WTC11 (cell line): ENCODE measurements at regions not wholly inside any gene's neighbourhood (a gene's known extent, or its start where the extent isn't known, plus 50 kb on each side); places are given as distances from the start of the nearest gene placed in this dataset.

ENCODE experiments used
- ATAC-seq: fragments of 200-7000 bp; cut with Tn5 transposase; 2 replicates; pipeline ENCODE4 v1.10.0; 2021; ENCODE audit warnings: mild to moderate bottlenecking, moderate library complexity
- CTCF ChIA-PET: fragments of 300-600 bp; sonication (Branson Sonifier 250); formaldehyde crosslinking; loops from one replicate; lab custom pipeline; 2021; ENCODE audit warnings: antibody characterized with exemption; lab: Charles Lee
- POLR2A ChIA-PET: fragments of 350-600 bp; sonication (Branson Sonifier 250); formaldehyde crosslinking; loops from one replicate; lab custom pipeline; 2021; ENCODE audit warnings: antibody characterized with exemption; lab: Charles Lee
- DNase-seq: peaks from one replicate; pipeline ENCODE4 v3.0.0; 2021; ENCODE audit warnings: low spot score
- H3K27ac Mint-ChIP-seq: 2 replicates; pipeline ENCODE4 v1.8.0; 2021; ENCODE audit warnings: mixed read lengths
- H3K27me3 Mint-ChIP-seq: 2 replicates; pipeline ENCODE4 v1.8.0; 2021; ENCODE audit warnings: low read depth, mild to moderate bottlenecking, moderate library complexity, mixed read lengths
- H3K36me3 Mint-ChIP-seq: 2 replicates; pipeline ENCODE4 v1.8.0; 2021; ENCODE audit warnings: mixed read lengths
- H3K4me1 Mint-ChIP-seq: 2 replicates; pipeline ENCODE4 v1.8.0; 2022; ENCODE audit warnings: mixed read lengths
- H3K4me3 Mint-ChIP-seq: 2 replicates; pipeline ENCODE4 v1.8.0; 2021; ENCODE audit warnings: mild to moderate bottlenecking, moderate library complexity, mixed read lengths
- H3K9me3 Mint-ChIP-seq: 2 replicates; pipeline ENCODE4 v1.8.0; 2021; ENCODE audit warnings: mixed read lengths
- ATF1 ChIP-seq: sonication (generic); formaldehyde crosslinking; IDR thresholded peaks from 2 replicates; pipeline ENCODE4 v1.8.1; 2023; ENCODE audit warnings: mild to moderate bottlenecking, moderate library complexity, missing genetic modification reagents
- E2F1 ChIP-seq: sonication (generic); formaldehyde crosslinking; IDR thresholded peaks from 2 replicates; pipeline ENCODE4 v1.8.0; 2022; ENCODE audit warnings: mild to moderate bottlenecking, missing genetic modification reagents
- GRHL2 ChIP-seq: fragments of 250-450 bp; sonication (Bioruptor Pico); IDR thresholded peaks from 2 replicates; pipeline ENCODE4 v1.8.0; 2022; ENCODE audit warnings: mild to moderate bottlenecking, moderate library complexity; ENCODE audit not compliant: insufficient replicate concordance, severe bottlenecking
- HMGA2 ChIP-seq: fragments of 250-450 bp; sonication (Bioruptor Pico); IDR thresholded peaks from 2 replicates; pipeline ENCODE4 v1.4.0; 2021; ENCODE audit warnings: mild to moderate bottlenecking, moderate library complexity
- IRF2 ChIP-seq: sonication (generic); formaldehyde crosslinking; IDR thresholded peaks from 2 replicates; pipeline ENCODE4 v1.8.0; 2022; ENCODE audit warnings: low read depth, missing genetic modification reagents, borderline replicate concordance
- MXD4 ChIP-seq: fragments of 250-450 bp; sonication (Bioruptor Pico); IDR thresholded peaks from 2 replicates; pipeline ENCODE4 v1.8.0; 2021; ENCODE audit warnings: mild to moderate bottlenecking, moderate library complexity, borderline replicate concordance
- NFE2L1 ChIP-seq: sonication (generic); formaldehyde crosslinking; IDR thresholded peaks from 2 replicates; pipeline ENCODE4 v1.8.1; 2023; ENCODE audit warnings: missing genetic modification reagents
- OVOL2 ChIP-seq: fragments of 250-450 bp; sonication (Bioruptor Pico); IDR thresholded peaks from 2 replicates; pipeline ENCODE4 v1.9.0; 2021; ENCODE audit warnings: mild to moderate bottlenecking, borderline replicate concordance
- SMAD3 ChIP-seq: sonication (generic); formaldehyde crosslinking; IDR thresholded peaks from 2 replicates; pipeline ENCODE4 v1.8.0; 2022; ENCODE audit warnings: missing genetic modification reagents, mild to moderate bottlenecking, borderline replicate concordance
- SOX15 ChIP-seq: fragments of 250-450 bp; sonication (Bioruptor Pico); IDR thresholded peaks from 2 replicates; pipeline ENCODE4 v1.9.0; 2021; ENCODE audit warnings: mild to moderate bottlenecking
- TEAD1 ChIP-seq: sonication (generic); formaldehyde crosslinking; IDR thresholded peaks from 2 replicates; pipeline ENCODE4 v1.8.0; 2022; ENCODE audit warnings: mild to moderate bottlenecking, missing genetic modification reagents
- ZBTB43 ChIP-seq: sonication (generic); formaldehyde crosslinking; IDR thresholded peaks from 2 replicates; pipeline ENCODE4 v1.8.1; 2023; ENCODE audit warnings: mild to moderate bottlenecking, missing genetic modification reagents
- ZMAT4 ChIP-seq: fragments of 250-450 bp; sonication (Bioruptor Pico); IDR thresholded peaks from 2 replicates; pipeline ENCODE4 v1.9.0; 2021; ENCODE audit warnings: mild to moderate bottlenecking
- ZNF138 ChIP-seq: sonication (generic); formaldehyde crosslinking; conservative IDR thresholded peaks from 2 replicates; pipeline ENCODE4 v1.8.1; 2022; ENCODE audit warnings: mild to moderate bottlenecking, moderate library complexity, missing genetic modification reagents
- ZNF219 ChIP-seq: sonication (generic); formaldehyde crosslinking; IDR thresholded peaks from 2 replicates; pipeline ENCODE4 v1.8.0; 2023; ENCODE audit warnings: missing genetic modification reagents, mild to moderate bottlenecking, borderline replicate concordance
- ZNF317 ChIP-seq: sonication (generic); formaldehyde crosslinking; IDR thresholded peaks from 2 replicates; pipeline ENCODE4 v1.8.1; 2023; ENCODE audit warnings: low read depth, mild to moderate bottlenecking, moderate library complexity, missing genetic modification reagents, borderline replicate concordance
- TF ChIP-seq, protein P1 (sequence below): sonication (generic); formaldehyde crosslinking; IDR thresholded peaks from 2 replicates; pipeline ENCODE4 v1.8.1; 2022; ENCODE audit warnings: mild to moderate bottlenecking, moderate library complexity, missing genetic modification reagents
- TF ChIP-seq, protein P2 (sequence below): fragments of 250-450 bp; sonication (Bioruptor Pico); IDR thresholded peaks from 2 replicates; pipeline ENCODE4 v2.1.2; 2022; ENCODE audit warnings: mild to moderate bottlenecking, moderate library complexity
- TF ChIP-seq, protein P3 (sequence below): fragments of 250-450 bp; sonication (Bioruptor Pico); IDR thresholded peaks from 2 replicates; pipeline ENCODE4 v1.9.0; 2021; ENCODE audit warnings: mild to moderate bottlenecking, borderline replicate concordance
- TF ChIP-seq, protein P4 (sequence below): sonication (generic); formaldehyde crosslinking; conservative IDR thresholded peaks from 2 replicates; pipeline ENCODE4 v1.8.1; 2022; ENCODE audit warnings: mild to moderate bottlenecking, missing genetic modification reagents

- no peak for TF ChIP-seq GRHL2 (CRISPR knock-in tag)
- TF ChIP-seq ZNF138 (CRISPR knock-in tag) = no peak
- TF ChIP-seq NFE2L1 (CRISPR knock-in tag) = no peak
- TF ChIP-seq HMGA2 (CRISPR knock-in tag) = no peak
- TF ChIP-seq MXD4 (CRISPR knock-in tag) = no peak
- no peak for TF ChIP-seq IRF2 (CRISPR knock-in tag)
- TF ChIP-seq, protein P1, sequence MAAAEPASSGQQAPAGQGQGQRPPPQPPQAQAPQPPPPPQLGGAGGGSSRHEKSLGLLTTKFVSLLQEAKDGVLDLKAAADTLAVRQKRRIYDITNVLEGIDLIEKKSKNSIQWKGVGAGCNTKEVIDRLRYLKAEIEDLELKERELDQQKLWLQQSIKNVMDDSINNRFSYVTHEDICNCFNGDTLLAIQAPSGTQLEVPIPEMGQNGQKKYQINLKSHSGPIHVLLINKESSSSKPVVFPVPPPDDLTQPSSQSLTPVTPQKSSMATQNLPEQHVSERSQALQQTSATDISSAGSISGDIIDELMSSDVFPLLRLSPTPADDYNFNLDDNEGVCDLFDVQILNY = no peak
- no peak for TF ChIP-seq ZMAT4 (CRISPR knock-in tag)
- no peak for TF ChIP-seq SMAD3 (CRISPR knock-in tag)
- no peak for TF ChIP-seq TEAD1 (CRISPR knock-in tag)
- TF ChIP-seq E2F1 (CRISPR knock-in tag) = no peak
- no peak for TF ChIP-seq ZNF317 (CRISPR knock-in tag)
- TF ChIP-seq ATF1 (CRISPR knock-in tag) = no peak
- TF ChIP-seq SOX15 (CRISPR knock-in tag) = no peak
- TF ChIP-seq, protein P2, sequence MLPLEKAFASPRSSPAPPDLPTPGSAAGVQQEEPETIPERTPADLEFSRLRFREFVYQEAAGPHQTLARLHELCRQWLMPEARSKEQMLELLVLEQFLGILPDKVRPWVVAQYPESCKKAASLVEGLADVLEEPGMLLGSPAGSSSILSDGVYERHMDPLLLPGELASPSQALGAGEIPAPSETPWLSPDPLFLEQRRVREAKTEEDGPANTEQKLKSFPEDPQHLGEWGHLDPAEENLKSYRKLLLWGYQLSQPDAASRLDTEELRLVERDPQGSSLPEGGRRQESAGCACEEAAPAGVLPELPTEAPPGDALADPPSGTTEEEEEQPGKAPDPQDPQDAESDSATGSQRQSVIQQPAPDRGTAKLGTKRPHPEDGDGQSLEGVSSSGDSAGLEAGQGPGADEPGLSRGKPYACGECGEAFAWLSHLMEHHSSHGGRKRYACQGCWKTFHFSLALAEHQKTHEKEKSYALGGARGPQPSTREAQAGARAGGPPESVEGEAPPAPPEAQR (CRISPR knock-in tag) = no peak
- TF ChIP-seq, protein P3, sequence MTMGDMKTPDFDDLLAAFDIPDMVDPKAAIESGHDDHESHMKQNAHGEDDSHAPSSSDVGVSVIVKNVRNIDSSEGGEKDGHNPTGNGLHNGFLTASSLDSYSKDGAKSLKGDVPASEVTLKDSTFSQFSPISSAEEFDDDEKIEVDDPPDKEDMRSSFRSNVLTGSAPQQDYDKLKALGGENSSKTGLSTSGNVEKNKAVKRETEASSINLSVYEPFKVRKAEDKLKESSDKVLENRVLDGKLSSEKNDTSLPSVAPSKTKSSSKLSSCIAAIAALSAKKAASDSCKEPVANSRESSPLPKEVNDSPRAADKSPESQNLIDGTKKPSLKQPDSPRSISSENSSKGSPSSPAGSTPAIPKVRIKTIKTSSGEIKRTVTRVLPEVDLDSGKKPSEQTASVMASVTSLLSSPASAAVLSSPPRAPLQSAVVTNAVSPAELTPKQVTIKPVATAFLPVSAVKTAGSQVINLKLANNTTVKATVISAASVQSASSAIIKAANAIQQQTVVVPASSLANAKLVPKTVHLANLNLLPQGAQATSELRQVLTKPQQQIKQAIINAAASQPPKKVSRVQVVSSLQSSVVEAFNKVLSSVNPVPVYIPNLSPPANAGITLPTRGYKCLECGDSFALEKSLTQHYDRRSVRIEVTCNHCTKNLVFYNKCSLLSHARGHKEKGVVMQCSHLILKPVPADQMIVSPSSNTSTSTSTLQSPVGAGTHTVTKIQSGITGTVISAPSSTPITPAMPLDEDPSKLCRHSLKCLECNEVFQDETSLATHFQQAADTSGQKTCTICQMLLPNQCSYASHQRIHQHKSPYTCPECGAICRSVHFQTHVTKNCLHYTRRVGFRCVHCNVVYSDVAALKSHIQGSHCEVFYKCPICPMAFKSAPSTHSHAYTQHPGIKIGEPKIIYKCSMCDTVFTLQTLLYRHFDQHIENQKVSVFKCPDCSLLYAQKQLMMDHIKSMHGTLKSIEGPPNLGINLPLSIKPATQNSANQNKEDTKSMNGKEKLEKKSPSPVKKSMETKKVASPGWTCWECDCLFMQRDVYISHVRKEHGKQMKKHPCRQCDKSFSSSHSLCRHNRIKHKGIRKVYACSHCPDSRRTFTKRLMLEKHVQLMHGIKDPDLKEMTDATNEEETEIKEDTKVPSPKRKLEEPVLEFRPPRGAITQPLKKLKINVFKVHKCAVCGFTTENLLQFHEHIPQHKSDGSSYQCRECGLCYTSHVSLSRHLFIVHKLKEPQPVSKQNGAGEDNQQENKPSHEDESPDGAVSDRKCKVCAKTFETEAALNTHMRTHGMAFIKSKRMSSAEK (CRISPR knock-in tag) = no peak
- TF ChIP-seq ZNF219 (CRISPR knock-in tag) = no peak
- no peak for TF ChIP-seq ZBTB43 (CRISPR knock-in tag)
- no peak for TF ChIP-seq OVOL2
- TF ChIP-seq, protein P4, sequence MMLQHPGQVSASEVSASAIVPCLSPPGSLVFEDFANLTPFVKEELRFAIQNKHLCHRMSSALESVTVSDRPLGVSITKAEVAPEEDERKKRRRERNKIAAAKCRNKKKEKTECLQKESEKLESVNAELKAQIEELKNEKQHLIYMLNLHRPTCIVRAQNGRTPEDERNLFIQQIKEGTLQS (CRISPR knock-in tag) = no peak
- Mint-ChIP-seq H3K9me3 (no peaks in the 10 kb centered on the region), H3K4me1 (peaks cover 20% of the 10 kb centered on the region), H3K4me3 (no peak overlapping the region), H3K36me3 (no peaks in the 10 kb centered on the region), H3K27ac (no peak overlapping the region), H3K27me3 (no peaks in the 10 kb centered on the region)
- POLR2A ChIA-PET = no interaction called here
- DNase-seq (no peak), ATAC-seq (no peak)
- CTCF ChIA-PET = no interaction called here
Observed at GRCh38 chr4:14152834-14153519, 525.5 kb upstream of the BOD1L1 start.
